ENCODE measurements at regions not wholly inside any gene's neighbourhood (a gene's known extent, or its start where the extent isn't known, plus 50 kb on each side); places are given as distances from the start of the nearest gene placed in this dataset.

DNA sequence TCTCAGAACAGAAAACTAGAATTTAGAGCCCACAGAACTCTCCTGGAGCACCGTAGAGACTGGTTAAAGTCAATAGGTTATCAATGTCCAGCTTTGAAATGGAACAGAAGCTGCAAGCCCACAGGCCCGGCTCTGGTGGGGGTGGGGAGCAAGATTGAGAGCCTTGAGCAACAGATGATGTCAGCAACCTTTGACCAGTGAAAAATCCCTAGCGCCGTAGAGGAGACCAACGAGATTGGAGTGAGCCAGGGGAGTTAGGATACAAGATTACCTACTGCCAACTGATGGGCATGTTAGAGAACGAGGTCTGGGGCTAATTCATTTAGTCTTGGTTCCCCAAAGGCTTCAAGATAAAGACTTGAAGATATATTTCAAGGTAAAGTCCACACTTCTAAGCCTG, 345.5 kb upstream of the LMCD1 start:
- Histone ChIP-seq H3K27me3 (no peaks in the 10 kb centered on the region), H3K9me3 (no peaks in the 10 kb centered on the region), H3K36me3 (no peaks in the 10 kb centered on the region), H3K4me1 (no peaks in the 10 kb centered on the region), H3K27ac (no peak overlapping the region), H3K4me3 (no peak overlapping the region)
- no peak for TF ChIP-seq CTCF (IDR thresholded peaks at IDR 0.05)
- no peak for DNase-seq (ENCODE audit: low spot score)

DNA sequence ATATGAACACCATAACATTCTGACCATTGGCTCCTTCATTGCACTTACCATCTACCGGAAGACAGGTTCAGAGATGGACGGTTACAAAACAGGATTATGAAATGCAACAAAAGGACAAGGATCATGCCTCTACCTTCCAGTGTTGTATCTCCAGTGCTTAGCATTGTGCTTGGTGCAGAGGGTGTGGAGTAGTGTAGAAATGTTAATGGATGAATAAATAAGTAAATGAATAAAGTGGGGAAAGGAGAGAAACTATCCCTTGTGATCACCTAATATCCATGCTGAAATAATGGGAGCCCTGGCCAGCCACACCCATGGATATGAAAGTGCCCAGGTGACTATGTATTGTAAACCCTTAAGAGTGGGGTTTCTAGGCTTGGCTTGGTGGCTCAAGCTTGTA, 344.8 kb upstream of the LMCD1 start:
- Histone ChIP-seq H3K9me3 (no peaks in the 10 kb centered on the region), H3K27me3 (no peaks in the 10 kb centered on the region), H3K36me3 (no peaks in the 10 kb centered on the region), H3K4me3 (no peak overlapping the region), H3K27ac (no peak overlapping the region), H3K4me1 (no peaks in the 10 kb centered on the region)
- DNase-seq (ENCODE audit: low spot score): no peak
- TF ChIP-seq CTCF (IDR thresholded peaks at IDR 0.05): no peak

DNA sequence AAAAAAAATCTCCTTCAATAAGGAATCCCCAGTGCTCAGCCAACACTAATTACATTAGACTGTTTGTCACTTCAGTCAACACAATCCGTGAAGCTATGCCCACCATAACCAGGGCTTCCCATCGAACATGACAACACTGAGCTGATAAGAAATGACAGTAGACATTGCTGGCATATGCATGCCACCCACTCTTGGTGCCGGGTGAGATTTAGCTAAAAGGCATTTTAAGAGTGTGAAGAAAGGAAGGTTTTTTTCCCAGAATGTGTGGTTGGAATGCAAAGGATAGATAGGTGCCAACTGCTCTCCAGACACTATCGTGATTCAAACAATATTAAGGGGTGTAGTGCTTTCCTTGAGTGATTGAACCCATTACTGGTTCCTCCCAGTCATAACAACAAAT, 344.0 kb upstream of the LMCD1 start:
- no peak for DNase-seq (ENCODE audit: low spot score)
- Histone ChIP-seq H3K4me1 (no peaks in the 10 kb centered on the region), H3K36me3 (no peaks in the 10 kb centered on the region), H3K27me3 (no peaks in the 10 kb centered on the region), H3K4me3 (no peak overlapping the region), H3K9me3 (no peaks in the 10 kb centered on the region), H3K27ac (no peak overlapping the region)
- TF ChIP-seq CTCF (IDR thresholded peaks at IDR 0.05): no peak

DNA sequence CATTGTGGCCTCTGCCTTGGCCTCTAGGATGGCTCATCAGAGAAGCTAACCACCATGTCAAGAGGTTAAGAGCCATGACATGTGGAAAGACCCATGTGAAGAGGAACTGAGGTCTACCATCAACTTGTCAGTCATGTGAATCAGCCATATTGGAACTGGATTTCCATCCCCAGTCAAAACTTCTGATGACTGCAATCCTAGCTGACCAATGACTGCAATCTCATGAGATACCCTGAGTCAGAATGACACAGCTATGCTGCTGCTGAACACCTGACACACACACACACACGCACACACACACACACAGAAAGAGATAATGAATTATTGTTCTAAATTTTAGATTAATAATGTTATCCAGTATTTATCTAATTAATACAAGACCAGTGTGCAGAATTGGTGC, 337.5 kb upstream of the LMCD1 start:
- Histone ChIP-seq H3K4me3 (no peak overlapping the region), H3K9me3 (no peaks in the 10 kb centered on the region), H3K27ac (no peak overlapping the region), H3K4me1 (no peaks in the 10 kb centered on the region), H3K36me3 (no peaks in the 10 kb centered on the region), H3K27me3 (no peaks in the 10 kb centered on the region)
- TF ChIP-seq CTCF (IDR thresholded peaks at IDR 0.05): no peak
- DNase-seq (ENCODE audit: low spot score): no peak

- Histone ChIP-seq H3K4me3 (no peak overlapping the region), H3K27me3 (no peaks in the 10 kb centered on the region), H3K4me1 (no peaks in the 10 kb centered on the region), H3K9me3 (no peaks in the 10 kb centered on the region), H3K36me3 (no peaks in the 10 kb centered on the region), H3K27ac (no peak overlapping the region)
- TF ChIP-seq CTCF (IDR thresholded peaks at IDR 0.05): no peak
- no peak for DNase-seq (ENCODE audit: low spot score)
These were observed 335.6 kb upstream of the LMCD1 start for GRCh38 chr3:8166014-8166413.

- Histone ChIP-seq H3K4me3 (no peak overlapping the region), H3K27ac (no peak overlapping the region), H3K4me1 (no peaks in the 10 kb centered on the region), H3K9me3 (no peaks in the 10 kb centered on the region), H3K36me3 (no peaks in the 10 kb centered on the region), H3K27me3 (no peaks in the 10 kb centered on the region)
- DNase-seq (ENCODE audit: low spot score): no peak
- TF ChIP-seq CTCF (IDR thresholded peaks at IDR 0.05): no peak
These were observed 330.6 kb upstream of the LMCD1 start for GRCh38 chr3:8170971-8171508.
